ENCODE measurements at regions not wholly inside any gene's neighbourhood (a gene's known extent, or its start where the extent isn't known, plus 50 kb on each side); places are given as distances from the start of the nearest gene placed in this dataset.

DNA sequence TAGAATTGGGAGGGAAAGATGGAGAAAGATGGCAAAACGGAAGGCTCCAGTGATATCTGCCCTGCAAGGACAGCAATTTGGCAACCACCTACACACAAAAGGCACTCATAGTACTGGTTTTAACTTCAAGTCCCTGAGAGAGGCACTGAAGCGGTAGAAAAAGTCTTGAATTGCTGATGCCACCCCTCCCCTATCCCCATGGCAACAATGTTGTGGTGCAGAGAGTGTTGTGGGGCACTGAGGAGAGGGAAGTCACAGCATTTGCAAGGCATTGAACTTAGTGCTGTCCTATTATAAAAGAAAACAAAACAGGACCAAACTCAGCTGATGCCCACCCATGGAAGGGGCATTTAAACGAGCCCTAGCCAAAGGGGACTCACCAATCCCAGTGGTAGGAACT, 343.7 kb downstream of the HAO1 start:
- TF ChIP-seq, protein P1, sequence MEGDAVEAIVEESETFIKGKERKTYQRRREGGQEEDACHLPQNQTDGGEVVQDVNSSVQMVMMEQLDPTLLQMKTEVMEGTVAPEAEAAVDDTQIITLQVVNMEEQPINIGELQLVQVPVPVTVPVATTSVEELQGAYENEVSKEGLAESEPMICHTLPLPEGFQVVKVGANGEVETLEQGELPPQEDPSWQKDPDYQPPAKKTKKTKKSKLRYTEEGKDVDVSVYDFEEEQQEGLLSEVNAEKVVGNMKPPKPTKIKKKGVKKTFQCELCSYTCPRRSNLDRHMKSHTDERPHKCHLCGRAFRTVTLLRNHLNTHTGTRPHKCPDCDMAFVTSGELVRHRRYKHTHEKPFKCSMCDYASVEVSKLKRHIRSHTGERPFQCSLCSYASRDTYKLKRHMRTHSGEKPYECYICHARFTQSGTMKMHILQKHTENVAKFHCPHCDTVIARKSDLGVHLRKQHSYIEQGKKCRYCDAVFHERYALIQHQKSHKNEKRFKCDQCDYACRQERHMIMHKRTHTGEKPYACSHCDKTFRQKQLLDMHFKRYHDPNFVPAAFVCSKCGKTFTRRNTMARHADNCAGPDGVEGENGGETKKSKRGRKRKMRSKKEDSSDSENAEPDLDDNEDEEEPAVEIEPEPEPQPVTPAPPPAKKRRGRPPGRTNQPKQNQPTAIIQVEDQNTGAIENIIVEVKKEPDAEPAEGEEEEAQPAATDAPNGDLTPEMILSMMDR (conservative IDR thresholded peaks at IDR 0.05): no peak
- no peak for TF ChIP-seq ZFX (IDR thresholded peaks at IDR 0.05)
